HT1080 (cell line): ENCODE measurements at regions not wholly inside any gene's neighbourhood (a gene's known extent, or its start where the extent isn't known, plus 50 kb on each side); places are given as distances from the start of the nearest gene placed in this dataset.
A peak's percentile ranks its signal among the peaks of the same experiment; 100 is the strongest.

Source experiments
- DNase-seq: peaks from one replicate; pipeline ENCODE4 v3.0.0-alpha.2; 2015; ENCODE audit warnings: low read depth

- DNase-seq, result no peak
Measured at GRCh38 chr2:181241797-181242196, 215.4 kb upstream of the ITGA4 start.

GRCh38 chr2:181242262-181242661, 214.9 kb upstream of the ITGA4 start:
- DNase-seq, result no peak

GRCh38 chr2:181243319-181243718, 213.9 kb upstream of the ITGA4 start:
- no peak for DNase-seq

- DNase-seq, result no peak
Measured at GRCh38 chr2:181250691-181251090, 206.5 kb upstream of the ITGA4 start.

- DNase-seq, result no peak
Measured at GRCh38 chr2:181252262-181253148, 204.7 kb upstream of the ITGA4 start.

- DNase-seq, result no peak
Measured at GRCh38 chr2:181253438-181253837, 203.7 kb upstream of the ITGA4 start.

- DNase-seq, result no peak
Measured at GRCh38 chr2:181255651-181256050, 201.5 kb upstream of the ITGA4 start.

GRCh38 chr2:181258720-181259119, 198.5 kb upstream of the ITGA4 start:
- peak; percentile 16 for DNase-seq

- DNase-seq, result no peak
Measured at GRCh38 chr2:181262782-181263181, 194.4 kb upstream of the ITGA4 start.

- DNase-seq, result peak; percentile 12
Measured at GRCh38 chr2:181264001-181264400, 193.2 kb upstream of the ITGA4 start.

- no peak for DNase-seq
Measured at GRCh38 chr2:181264441-181264840, 192.7 kb upstream of the ITGA4 start.

GRCh38 chr2:181266614-181267013, 190.6 kb upstream of the ITGA4 start:
- DNase-seq, result no peak

- DNase-seq, result no peak
Measured at GRCh38 chr2:181268174-181268867, 188.9 kb upstream of the ITGA4 start.

- no peak for DNase-seq
Measured at GRCh38 chr2:181273986-181274385, 183.2 kb upstream of the ITGA4 start.

GRCh38 chr2:181275643-181276070, 181.5 kb upstream of the ITGA4 start:
- DNase-seq, result no peak

GRCh38 chr2:181281206-181281832, 175.9 kb upstream of the ITGA4 start:
- DNase-seq, result no peak

GRCh38 chr2:181285116-181285515, 172.1 kb upstream of the ITGA4 start:
- no peak for DNase-seq

- no peak for DNase-seq
Measured at GRCh38 chr2:181289698-181290097, 167.5 kb upstream of the ITGA4 start.

GRCh38 chr2:181290182-181290581, 167.0 kb upstream of the ITGA4 start:
- no peak for DNase-seq

GRCh38 chr2:181294979-181295378, 162.2 kb upstream of the ITGA4 start:
- no peak for DNase-seq

GRCh38 chr2:181300600-181301291, 156.4 kb upstream of the ITGA4 start:
- no peak for DNase-seq
